GM18861 (cell line): ENCODE measurements at regions not wholly inside any gene's neighbourhood (a gene's known extent, or its start where the extent isn't known, plus 50 kb on each side); places are given as distances from the start of the nearest gene placed in this dataset.
"Not testable (repeated sequence)": the region's sequence is repeated elsewhere in the genome, so short reads cannot be mapped to it uniquely, and the experiment has no call there.

Experiments
- ATAC-seq: cut with Tn5 transposase; IDR thresholded peaks from one replicate; pipeline ENCODE4 v1.9.1; 2021; ENCODE audit not compliant: unreplicated experiment

DNA sequence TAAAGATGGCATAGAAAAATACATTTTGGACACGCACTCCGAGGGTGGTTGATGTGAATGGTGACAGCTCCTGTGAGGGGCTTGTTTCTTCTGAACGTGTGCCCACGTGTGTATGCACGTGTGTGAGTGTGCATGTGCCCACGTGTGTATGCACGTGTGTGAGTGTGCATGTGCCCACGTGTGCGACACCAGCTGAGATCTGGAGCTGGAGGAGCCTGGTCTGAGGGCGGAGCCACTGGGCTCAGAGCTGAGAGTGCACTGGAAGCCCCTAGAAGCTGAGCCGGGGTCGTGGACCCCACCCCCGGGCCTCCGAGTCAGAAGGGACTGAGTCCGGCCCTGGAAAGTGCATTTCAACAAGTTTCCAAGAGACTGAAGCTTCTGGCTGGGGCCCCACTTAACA is 282.5 kb upstream of the IRX4 start:
- no peak for ATAC-seq

DNA sequence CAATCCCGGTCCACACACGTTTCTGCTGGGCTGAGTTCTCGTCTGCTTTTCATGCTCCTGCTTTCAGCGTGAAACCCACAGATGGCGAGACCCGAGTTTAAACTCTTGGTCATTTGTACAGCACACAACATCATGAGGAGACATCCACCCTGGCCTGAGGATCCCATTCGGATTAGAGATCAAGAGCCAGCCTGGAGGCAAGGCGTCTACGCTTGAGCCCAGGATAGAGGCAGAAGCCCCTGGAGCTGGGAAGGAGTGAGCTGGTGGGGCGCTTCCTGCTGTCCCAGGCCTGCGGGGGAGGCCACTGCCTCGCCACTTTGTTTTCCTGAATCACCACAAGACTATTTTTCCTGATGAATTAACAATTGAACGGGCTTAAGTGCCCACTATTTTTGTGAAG is 281.9 kb upstream of the IRX4 start:
- no peak for ATAC-seq

- ATAC-seq, result no peak
These were observed 281.3 kb upstream of the IRX4 start for GRCh38 chr5:2163940-2164490.

- no peak for ATAC-seq
These were observed 280.5 kb upstream of the IRX4 start for GRCh38 chr5:2163060-2163856.

DNA sequence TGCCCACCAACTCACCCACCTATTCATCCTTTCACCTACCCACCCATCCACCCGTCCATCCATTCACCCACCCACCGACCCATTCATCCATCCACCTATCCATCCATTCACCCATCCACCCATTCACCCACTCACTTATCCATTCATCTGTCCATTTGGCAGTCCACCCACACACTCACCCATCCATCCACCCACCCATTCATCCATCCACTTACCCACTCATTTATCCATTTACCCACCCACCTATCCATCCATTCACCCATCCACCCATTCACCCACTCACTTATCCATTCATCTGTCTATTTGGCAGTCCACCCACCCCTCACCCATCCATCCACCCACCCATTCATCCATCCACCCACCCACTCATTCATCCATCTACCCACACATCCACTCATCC is 278.1 kb upstream of the IRX4 start:
- no peak for ATAC-seq

DNA sequence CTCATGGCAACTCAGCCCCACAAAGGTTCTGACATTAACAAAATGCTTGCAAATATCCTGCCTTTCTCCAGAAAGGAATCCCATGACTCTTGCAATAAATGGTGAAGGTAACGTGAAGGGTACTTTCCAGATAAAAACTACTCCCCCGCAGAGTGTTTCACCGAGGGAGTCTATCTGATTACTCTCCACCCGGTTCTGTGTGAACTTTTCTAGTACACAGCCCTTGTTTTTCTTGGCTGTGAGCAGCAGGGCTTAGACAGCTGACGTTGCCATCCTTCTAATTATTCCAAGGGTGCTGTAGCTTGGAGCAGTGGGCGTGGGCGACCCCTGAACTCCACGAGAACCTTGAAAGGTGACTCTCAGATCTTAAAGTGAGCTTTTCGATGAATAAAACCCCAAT is 276.0 kb upstream of the IRX4 start:
- no peak for ATAC-seq

GRCh38 chr5:2158109-2158508 is 275.4 kb upstream of the IRX4 start:
- ATAC-seq, result no peak

DNA sequence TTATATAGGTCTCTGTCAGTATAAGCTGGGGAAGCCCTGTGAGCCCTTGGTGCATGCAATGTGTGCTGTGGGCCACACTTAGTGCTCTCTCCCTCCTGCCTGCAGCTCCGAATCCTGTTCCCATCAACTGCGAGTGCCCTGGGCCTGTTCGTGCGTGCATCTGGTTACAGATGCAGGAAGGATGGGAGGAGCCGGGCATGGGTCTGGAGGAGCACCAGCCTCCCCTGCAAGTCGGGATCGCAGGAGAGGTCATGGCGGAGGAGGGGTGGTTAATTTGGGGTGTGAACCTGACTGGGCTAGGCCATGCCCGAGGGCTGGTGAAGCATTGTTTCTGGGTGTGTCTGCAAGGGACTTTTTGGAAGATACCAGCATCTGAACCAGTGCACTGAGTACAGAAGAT is 274.6 kb upstream of the IRX4 start:
- no peak for ATAC-seq

DNA sequence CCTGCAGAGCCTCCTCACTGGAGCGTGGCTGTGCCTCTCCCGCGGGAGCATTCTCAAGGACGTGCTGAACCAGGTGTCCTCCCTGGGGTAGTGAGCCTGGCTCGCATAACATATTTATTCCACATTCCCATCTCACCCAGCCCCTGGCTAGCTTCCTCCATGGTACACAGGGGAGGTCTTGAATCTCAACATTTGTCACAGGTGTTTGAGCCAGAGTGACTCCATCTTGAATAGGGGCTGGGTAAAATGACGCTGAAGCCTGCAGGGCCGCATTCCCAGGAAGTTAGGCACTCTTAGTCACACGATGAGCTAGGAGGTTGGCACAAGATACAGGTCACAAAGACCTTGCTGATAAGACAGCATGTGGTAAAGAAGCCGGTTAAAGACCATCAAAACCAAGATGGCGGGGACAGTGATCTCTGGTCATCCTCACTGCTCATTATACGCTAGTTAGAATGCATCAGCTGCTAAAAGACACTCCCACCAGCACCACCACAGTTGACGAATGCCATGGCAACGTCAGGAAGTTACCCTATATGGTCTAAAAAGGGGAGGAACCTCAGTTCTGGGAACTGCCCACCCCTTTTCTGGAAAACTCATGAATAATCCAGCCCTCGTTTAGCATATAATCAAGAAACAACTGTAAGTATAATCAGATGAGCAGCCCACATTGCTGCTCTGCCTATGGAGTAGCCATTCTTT is 273.8 kb upstream of the IRX4 start:
- ATAC-seq, result no peak

DNA sequence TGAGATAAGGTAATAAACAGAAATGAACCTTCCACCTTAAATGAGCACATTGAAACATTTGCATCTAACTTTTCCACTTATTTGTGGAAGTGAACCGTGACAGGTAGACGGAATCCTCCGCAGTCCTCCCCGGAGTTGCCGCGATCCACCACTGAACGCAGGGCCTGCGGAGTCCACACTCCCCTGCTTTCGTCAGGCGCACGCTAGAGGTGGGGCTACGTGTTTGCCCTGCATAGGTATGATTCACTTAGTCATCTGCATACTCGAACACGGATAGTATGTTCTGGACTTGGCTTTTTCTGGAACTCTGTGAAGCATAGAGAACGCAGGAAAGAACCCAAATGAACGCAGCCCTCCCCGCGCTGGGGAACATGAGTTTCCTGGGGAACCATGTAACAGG is 272.8 kb upstream of the IRX4 start:
- ATAC-seq, result no peak

GRCh38 chr5:2153802-2154201 is 271.1 kb upstream of the IRX4 start:
- ATAC-seq, result no peak

- no peak for ATAC-seq
These were observed 270.6 kb upstream of the IRX4 start for GRCh38 chr5:2153350-2153749.

DNA sequence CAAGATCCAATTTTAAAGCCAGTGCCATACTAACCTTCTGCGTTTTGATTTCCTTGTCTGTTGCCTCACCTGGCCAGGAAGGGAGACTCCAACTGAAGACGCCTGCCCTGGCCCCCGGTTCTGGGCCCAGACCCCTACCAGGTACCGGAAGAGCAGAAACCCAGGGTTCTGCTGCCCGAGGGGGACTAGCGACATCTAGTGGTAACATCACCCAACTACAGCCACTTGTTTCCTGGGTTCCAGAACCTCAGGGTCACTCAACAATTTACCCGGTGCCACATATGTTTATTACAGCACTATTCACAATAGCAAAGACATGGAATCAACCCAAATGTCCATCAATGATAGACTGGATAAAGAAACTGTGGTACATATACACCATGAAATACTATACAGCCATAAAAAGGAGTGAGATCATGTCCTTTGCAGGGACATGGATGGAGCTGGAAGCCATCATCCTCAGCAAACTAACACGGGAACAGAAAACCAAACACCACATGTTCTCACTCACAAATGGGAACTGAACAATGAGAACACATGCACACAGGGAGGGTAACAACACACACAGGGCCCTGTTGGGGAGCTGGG is 268.7 kb upstream of the IRX4 start:
- not testable (repeated sequence) for ATAC-seq

DNA sequence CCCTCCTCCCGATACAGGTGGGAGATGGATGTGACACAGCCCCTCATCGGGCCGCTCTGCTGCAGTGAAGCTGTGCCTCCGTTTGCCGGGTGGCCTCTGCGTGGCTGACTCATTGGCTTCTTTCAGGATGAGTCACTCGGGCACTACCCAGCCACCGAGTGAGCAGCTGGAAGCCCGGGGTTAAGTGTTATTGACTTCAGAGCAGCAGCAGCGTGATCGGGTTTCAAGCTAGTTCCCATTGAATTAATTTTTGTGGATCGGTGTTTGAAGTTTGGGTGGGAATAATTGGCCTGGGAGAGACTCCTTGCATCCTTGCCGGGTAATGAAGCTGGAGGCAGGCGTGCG is 266.4 kb upstream of the IRX4 start:
- peak; percentile 95 for ATAC-seq

GRCh38 chr5:2148312-2149194 is 265.8 kb upstream of the IRX4 start:
- peak; percentile 12 for ATAC-seq

DNA sequence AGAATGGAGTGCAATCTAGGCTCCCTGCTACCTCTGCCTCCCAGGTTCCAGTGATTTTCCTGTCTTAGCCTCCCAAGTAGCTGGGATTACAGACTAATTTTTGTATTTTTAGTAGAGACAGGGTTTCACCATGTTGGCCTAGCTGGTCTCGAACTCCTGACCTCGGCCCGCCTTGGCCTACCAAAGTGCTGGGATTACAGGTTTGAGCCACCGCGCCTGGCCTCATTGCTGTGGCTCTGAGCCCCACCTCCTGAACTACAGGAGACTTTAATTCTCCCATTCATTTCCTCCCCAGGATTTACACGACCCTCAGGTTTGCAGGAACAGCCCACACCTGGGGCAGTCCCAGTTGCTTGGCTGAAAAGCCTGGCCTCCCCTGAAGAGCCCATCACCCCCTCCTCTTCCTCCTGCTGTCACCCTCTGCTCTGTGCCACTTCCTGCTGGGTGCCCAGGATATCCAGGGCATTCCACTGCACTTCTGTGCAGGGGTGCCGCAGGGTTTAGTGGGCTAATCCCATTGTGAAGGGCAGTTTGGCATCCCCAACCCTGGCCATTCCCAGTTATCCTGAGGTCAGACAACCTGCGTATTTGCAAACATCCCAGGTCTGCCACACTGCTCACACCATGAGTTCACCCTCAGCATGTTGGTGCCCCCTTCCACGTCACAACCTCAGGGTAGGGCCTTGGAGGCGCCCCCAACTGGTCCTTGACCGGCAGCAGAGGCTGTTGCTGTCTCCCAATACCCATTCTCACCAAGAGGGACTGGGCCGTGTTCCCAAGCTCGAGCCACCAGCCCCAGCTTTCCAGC is 265.0 kb upstream of the IRX4 start:
- ATAC-seq, result no peak

DNA sequence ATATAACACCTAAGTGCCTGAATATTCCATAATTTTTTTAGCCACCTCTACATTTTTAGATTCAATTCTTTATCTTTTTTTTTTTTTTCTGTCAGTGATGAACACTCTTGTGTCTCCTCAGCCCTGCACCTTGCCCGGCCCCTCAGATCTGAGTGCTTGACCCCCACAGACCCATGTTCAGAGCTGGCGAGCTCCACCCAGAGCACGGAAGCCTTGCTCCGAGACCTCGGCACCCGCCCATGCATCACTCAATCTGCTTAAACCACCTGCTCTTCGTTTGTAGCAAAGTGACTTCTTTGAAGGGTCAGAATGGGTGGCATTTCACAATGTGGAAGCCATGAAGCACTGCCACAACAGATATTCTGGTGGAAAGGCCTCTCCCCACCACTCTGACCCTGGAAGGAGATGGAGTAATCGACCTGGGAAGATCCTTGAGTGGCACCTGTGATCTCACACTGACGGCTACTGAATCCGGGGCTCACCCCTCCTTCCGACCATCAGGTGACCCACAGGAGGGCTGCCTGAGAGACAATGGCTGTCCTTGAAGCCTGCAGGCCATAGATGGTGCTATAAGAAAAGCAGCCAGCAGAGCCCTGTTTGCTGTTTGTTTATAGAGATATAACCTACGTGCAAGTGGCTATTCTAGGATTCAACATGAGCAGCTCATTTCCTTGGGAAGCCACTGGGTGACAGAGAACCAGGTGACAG is 261.1 kb upstream of the IRX4 start:
- ATAC-seq, result no peak

- no peak for ATAC-seq
These were observed 260.4 kb upstream of the IRX4 start for GRCh38 chr5:2143088-2143487.

- no peak for ATAC-seq
These were observed 259.8 kb upstream of the IRX4 start for GRCh38 chr5:2142456-2142954.
